OCI-LY3 (cell line): ENCODE measurements at regions not wholly inside any gene's neighbourhood (a gene's known extent, or its start where the extent isn't known, plus 50 kb on each side); places are given as distances from the start of the nearest gene placed in this dataset.

Experiments
- CTCF ChIP-seq: fragments of 200-600, 300-600 bp; sonication (generic); IDR thresholded peaks from 2 replicates; pipeline ENCODE4 v1.5.1; 2014; ENCODE audit warnings: antibody characterized with exemption, low read length, low read depth
- EZH2phosphoT487 ChIP-seq: fragments of 200-600 bp; shearing (Covaris generic); IDR thresholded peaks from 2 replicates; pipeline ENCODE4 v1.6.1; 2018; ENCODE audit warnings: antibody characterized with exemption, mixed run types, low read depth

- TF ChIP-seq CTCF = no peak
- no peak for TF ChIP-seq EZH2phosphoT487
These were observed 750.7 kb upstream of the GCFC2 start for GRCh38 chr2:76461431-76461830.
